Transverse colon (tissue), 4 donors: ENCODE measurements at regions not wholly inside any gene's neighbourhood (a gene's known extent, or its start where the extent isn't known, plus 50 kb on each side); places are given as distances from the start of the nearest gene placed in this dataset.

ENCODE experiments used
- DNase-seq: peaks from one replicate; pipeline ENCODE4 v3.0.0-alpha.2; 2019
- H3K27ac ChIP-seq, 4 donors: fragments of 200-600 bp; sonication (generic); 2 replicates each; pipeline ENCODE4 v1.5.1; 2016 to 2018; ENCODE audit warnings: inconsistent platforms in 4 of 4
- H3K27me3 ChIP-seq: fragments of 200-600 bp; sonication (generic); 2 replicates; pipeline ENCODE4 v1.5.1; 2017; ENCODE audit warnings: inconsistent platforms
- H3K36me3 ChIP-seq, 4 donors: fragments of 200-600 bp; sonication (generic); 2 replicates each; pipeline ENCODE4 v1.5.1; 2017 to 2019; ENCODE audit warnings: inconsistent platforms in 4 of 4
- H3K4me1 ChIP-seq, 4 donors: fragments of 200-600 bp; sonication (generic); 2 replicates each; pipeline ENCODE4 v1.5.1; 2017 to 2020; ENCODE audit warnings: inconsistent platforms in 4 of 4
- H3K4me3 ChIP-seq, 4 donors: fragments of 200-600 bp; sonication (generic); 1 replicate in 1 of 4; 2 replicates in 3 of 4; pipeline versions ENCODE4 v1.5.1 to v1.6.1; 2017 to 2019; ENCODE audit warnings: inconsistent platforms in 4 of 4
- H3K9me3 ChIP-seq, 2 donors: fragments of 200-600 bp; sonication (generic); 2 replicates each; pipeline ENCODE4 v1.5.1; 2017 to 2019; ENCODE audit warnings: inconsistent platforms in 2 of 2
- EP300 ChIP-seq: sonication (generic); formaldehyde crosslinking; IDR thresholded peaks from one replicate; pipeline ENCODE4 v1.6.1; 2017; ENCODE audit warnings: antibody characterized with exemption, low read depth
- POLR2A ChIP-seq: fragments of 450-650 bp; IDR thresholded peaks from one replicate; pipeline ENCODE4 v1.6.1; 2016; ENCODE audit warnings: antibody characterized with exemption, mild to moderate bottlenecking, moderate library complexity
- POLR2AphosphoS5 ChIP-seq, 3 donors: sonication (generic); formaldehyde crosslinking; IDR thresholded peaks; one replicate each; pipeline ENCODE4 v1.6.1; 2016; ENCODE audit warnings: antibody characterized with exemption in 3 of 3
- WGBS, 2 donors: methylation state at CpG; one replicate each; pipeline ENCODE4 v1.1.5; 2018; ENCODE audit warnings: low coverage in 1 of 2; 5-methylcytosine and 5-hydroxymethylcytosine counted together
- in situ Hi-C, 4 donors: fragments of 200-750 bp; cut with MboI; loops; one replicate each; pipeline versions ENCODE4 v1.15.0 to v1.15.1; 2017; ENCODE audit warnings: low sequenced_read_pairs in 3 of 4, low pct_ligation_motif_present in 1 of 4, low pct_unique_long_range_greater_than_20kb in 1 of 4
- intact Hi-C: fragments of 100-400 bp; cut with DNase I; formaldehyde crosslinking; loops from one replicate; pipeline ENCODE4 v1.15.1; 2023; ENCODE audit warnings: low total_unique reads
- TF ChIP-seq, protein P1 (sequence below), 5 experiments: fragments of 200-600 bp in 3 of 5; fragments of 450-650 bp in 2 of 5; sonication (generic) in 3 of 5; IDR thresholded peaks; 1 replicate in 2 of 5; 2 replicates in 3 of 5; pipeline ENCODE4 v1.5.1; 2016 to 2017; ENCODE audit warnings: antibody characterized with exemption in 5 of 5, inconsistent platforms in 3 of 5, mild to moderate bottlenecking in 2 of 5, moderate library complexity in 1 of 5

DNA sequence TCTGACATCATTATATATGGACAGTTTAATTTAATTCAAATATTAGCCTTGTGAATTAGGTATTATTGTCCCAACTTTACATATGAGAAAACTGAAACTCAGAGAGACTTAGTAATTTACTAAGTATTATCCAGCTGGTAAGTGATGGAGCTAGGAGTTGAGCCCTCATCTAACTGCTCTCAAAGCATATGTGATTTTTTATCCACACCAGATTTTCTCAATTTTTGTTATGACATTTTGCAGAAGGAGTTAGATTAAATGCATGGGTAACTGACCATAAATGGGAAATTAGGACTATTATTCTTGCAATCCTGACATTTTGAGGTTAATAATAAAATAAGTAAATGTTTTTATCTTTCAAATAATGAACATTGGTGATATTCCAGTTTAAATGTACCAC, 778.3 kb upstream of the SORCS1 start:
- intact Hi-C loops (no loop called here), in situ Hi-C loops (no loop called here)
- Histone ChIP-seq H3K9me3 (no peaks in the 10 kb centered on the region), H3K4me3 (no peak overlapping the region), H3K4me1 (no peaks in the 10 kb centered on the region), H3K27ac (no peak overlapping the region), H3K27me3 (no peaks in the 10 kb centered on the region), H3K36me3 (no peaks in the 10 kb centered on the region)
- DNase-seq = no peak
- TF ChIP-seq EP300 (no peak), POLR2AphosphoS5 (IDR thresholded peaks at IDR 0.05) (no peak), POLR2A (no peak)
- TF ChIP-seq, protein P1, sequence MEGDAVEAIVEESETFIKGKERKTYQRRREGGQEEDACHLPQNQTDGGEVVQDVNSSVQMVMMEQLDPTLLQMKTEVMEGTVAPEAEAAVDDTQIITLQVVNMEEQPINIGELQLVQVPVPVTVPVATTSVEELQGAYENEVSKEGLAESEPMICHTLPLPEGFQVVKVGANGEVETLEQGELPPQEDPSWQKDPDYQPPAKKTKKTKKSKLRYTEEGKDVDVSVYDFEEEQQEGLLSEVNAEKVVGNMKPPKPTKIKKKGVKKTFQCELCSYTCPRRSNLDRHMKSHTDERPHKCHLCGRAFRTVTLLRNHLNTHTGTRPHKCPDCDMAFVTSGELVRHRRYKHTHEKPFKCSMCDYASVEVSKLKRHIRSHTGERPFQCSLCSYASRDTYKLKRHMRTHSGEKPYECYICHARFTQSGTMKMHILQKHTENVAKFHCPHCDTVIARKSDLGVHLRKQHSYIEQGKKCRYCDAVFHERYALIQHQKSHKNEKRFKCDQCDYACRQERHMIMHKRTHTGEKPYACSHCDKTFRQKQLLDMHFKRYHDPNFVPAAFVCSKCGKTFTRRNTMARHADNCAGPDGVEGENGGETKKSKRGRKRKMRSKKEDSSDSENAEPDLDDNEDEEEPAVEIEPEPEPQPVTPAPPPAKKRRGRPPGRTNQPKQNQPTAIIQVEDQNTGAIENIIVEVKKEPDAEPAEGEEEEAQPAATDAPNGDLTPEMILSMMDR (IDR thresholded peaks at IDR 0.05) = no peak

DNA sequence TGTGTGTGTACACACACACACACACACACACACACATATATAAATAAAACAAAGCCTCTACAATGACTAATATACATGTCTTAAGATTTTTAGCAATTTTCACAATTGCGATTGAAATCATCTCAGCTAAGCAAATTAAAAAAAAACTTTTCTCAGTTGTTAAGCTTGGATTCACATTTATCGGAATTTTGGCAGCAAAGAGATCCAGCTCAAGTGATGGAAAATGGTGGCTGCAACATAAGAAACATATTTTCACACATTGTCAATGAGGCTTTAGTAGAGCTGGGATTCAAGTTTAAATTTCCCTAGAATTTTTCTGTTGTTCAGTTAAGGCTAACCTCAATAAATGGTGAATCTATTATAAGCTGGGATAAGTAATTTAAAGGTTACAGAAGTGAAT, 768.6 kb upstream of the SORCS1 start:
- no peaks in the 10 kb centered on the region for H3K36me3 ChIP-seq
- intact Hi-C loops = no loop called here
- no peaks in the 10 kb centered on the region for H3K4me1 ChIP-seq
- H3K27ac ChIP-seq = no peak overlapping the region
- no peaks in the 10 kb centered on the region for H3K27me3 ChIP-seq
- no peak overlapping the region for H3K4me3 ChIP-seq
- TF ChIP-seq POLR2A = no peak
- no peak for TF ChIP-seq EP300
- no peak for TF ChIP-seq POLR2AphosphoS5 (IDR thresholded peaks at IDR 0.05)
- TF ChIP-seq, protein P1 (IDR thresholded peaks at IDR 0.05) = no peak
- 75 to 89% methylated on average over 2 of the region's 2 CpGs for WGBS, 2 donors
- no peaks in the 10 kb centered on the region for H3K9me3 ChIP-seq
- no peak for DNase-seq
- in situ Hi-C loops = no loop called here

DNA sequence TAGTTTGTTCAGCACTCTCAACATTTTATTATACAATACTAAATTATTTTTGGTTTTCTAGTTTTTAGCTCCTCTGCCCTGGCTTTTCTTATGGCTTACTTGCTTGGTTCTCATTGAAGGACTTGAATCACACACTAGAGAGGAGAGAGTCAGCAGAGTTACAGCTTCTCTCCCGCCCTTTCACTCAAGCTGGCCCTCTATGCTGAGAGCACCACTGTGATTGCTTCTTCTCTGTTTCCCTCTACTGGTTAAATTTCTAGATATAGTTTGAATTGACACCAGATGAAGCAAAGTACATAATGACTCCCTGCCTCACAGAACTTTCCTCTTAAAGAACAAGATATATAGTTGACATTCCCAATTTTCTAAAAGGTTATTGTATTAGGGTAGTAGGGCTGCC, 767.3 kb upstream of the SORCS1 start:
- Histone ChIP-seq H3K27me3 (no peaks in the 10 kb centered on the region), H3K36me3 (no peaks in the 10 kb centered on the region), H3K4me1 (no peaks in the 10 kb centered on the region), H3K27ac (no peak overlapping the region), H3K9me3 (no peaks in the 10 kb centered on the region), H3K4me3 (no peak overlapping the region)
- in situ Hi-C loops = no loop called here
- DNase-seq = no peak
- 66 to 75% methylated on average over 1 of the region's 1 CpG for WGBS, 2 donors
- TF ChIP-seq EP300 = no peak
- intact Hi-C loops = no loop called here

DNA sequence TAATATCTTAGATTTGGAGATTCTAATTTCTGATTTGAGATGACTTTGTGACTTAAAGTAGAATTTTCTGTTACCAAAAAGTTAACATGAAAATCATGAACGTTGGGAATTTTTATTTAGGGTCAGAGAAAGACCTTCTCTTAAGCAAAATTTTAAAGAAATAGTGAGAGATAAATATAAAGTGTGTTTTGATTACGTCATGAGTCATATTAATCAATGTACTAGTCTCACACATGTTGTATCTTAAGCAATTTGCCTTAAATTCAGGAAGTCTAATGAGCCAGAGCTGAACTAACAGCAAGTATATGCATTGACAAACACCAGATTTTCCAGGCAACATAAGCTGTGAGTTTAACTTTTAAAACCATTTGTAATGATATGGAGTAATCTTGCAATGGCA, 765.5 kb upstream of the SORCS1 start:
- intact Hi-C loops = no loop called here
- TF ChIP-seq POLR2AphosphoS5 (IDR thresholded peaks at IDR 0.05) (no peak), EP300 (no peak), POLR2A (no peak)
- TF ChIP-seq, protein P1 (IDR thresholded peaks at IDR 0.05) = no peak
- no peaks in the 10 kb centered on the region for H3K27me3 ChIP-seq
- H3K27ac ChIP-seq = no peak overlapping the region
- in situ Hi-C loops = no loop called here
- 64 to 70% methylated on average over 2 of the region's 2 CpGs for WGBS, 2 donors
- H3K36me3 ChIP-seq = no peaks in the 10 kb centered on the region
- H3K9me3 ChIP-seq = no peaks in the 10 kb centered on the region
- H3K4me1 ChIP-seq = no peaks in the 10 kb centered on the region
- DNase-seq = no peak
- no peak overlapping the region for H3K4me3 ChIP-seq

DNA sequence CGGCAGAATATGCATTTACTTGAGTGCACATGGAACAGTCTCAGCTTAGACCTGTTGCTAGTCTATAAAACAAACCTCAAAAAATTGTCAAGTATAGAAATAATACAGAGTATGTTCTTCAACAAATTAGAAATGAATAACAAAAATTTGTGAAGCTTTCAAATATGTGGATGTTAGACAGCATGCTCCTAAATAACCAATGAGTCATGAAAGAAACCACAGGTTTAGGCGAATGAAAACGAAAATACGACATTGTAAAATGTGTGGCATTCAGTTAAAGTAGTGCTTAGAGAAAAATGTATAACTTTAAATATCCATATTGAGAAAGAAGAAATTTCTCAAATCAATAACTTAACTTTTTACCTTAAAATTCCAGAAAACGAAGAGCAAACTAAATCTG, 760.0 kb upstream of the SORCS1 start:
- TF ChIP-seq EP300 = no peak
- TF ChIP-seq, protein P1 (IDR thresholded peaks at IDR 0.05) = no peak
- no peak for TF ChIP-seq POLR2A
- TF ChIP-seq POLR2AphosphoS5 (IDR thresholded peaks at IDR 0.05) = no peak
- in situ Hi-C loops = no loop called here
- H3K27ac ChIP-seq = no peak overlapping the region
- no peak for DNase-seq
- WGBS, 2 donors = 76 to 82% methylated on average over 5 of the region's 5 CpGs
- H3K9me3 ChIP-seq = no peaks in the 10 kb centered on the region
- intact Hi-C loops = no loop called here
- H3K27me3 ChIP-seq = no peaks in the 10 kb centered on the region
- H3K4me3 ChIP-seq = no peak overlapping the region
- H3K4me1 ChIP-seq = no peaks in the 10 kb centered on the region
- no peaks in the 10 kb centered on the region for H3K36me3 ChIP-seq
